IPS DF 4.7 (cell line): ENCODE measurements at regions not wholly inside any gene's neighbourhood (a gene's known extent, or its start where the extent isn't known, plus 50 kb on each side); places are given as distances from the start of the nearest gene placed in this dataset.
"Not testable (repeated sequence)": the region's sequence is repeated elsewhere in the genome, so short reads cannot be mapped to it uniquely, and the experiment has no call there.

Experiments
- DNase-seq: peaks from one replicate; pipeline ENCODE4 v3.0.0-alpha.2; 2013; ENCODE audit warnings: low spot score; ENCODE audit errors: extremely low read depth

DNA sequence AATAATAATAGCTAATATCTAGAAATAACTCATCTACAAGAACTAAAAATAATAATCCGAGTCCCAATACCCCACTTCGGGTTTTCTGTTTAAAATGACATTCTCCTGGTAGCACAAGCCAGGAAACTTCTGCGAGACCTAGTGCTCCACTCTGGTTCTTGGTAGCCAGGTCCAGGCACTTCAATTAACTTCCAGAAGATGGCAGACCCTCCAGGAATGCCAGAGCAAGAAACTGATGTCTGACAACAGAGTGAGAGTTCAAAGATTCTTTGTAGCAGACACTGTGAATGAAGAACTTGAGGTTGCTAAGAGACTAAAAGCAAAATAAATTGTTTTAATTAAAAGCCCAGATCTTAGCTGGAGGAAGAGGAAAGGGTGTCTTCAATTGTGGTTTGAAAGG, 1963.3 kb upstream of the CDH9 start:
- no peak for DNase-seq

GRCh38 chr5:28984639-28985038, 1946.3 kb upstream of the CDH9 start:
- DNase-seq: no peak

DNA sequence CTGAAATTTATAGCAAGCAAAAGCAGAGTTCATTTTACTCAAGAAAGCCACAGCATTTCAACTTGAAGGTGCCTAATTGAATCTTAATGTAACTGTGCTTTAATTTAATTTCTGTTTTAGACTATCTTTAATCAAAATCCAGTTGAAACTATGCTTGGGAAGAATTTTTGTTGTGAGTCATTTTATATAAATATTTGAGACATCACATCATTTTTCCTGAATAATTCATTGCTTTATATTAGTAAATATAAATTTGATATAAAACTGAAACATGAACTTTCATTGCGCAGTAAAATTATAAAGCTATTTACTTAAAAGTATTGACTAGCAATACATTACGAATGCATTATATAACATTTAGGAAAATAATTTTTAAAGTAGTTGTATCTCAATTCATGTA, 1937.1 kb upstream of the CDH9 start:
- no peak for DNase-seq

GRCh38 chr5:28967848-28968247, 1929.5 kb upstream of the CDH9 start:
- DNase-seq: no peak

GRCh38 chr5:28961816-28962215, 1923.4 kb upstream of the CDH9 start:
- no peak for DNase-seq

GRCh38 chr5:28958581-28958980, 1920.2 kb upstream of the CDH9 start:
- DNase-seq: no peak

GRCh38 chr5:28957450-28957849, 1919.1 kb upstream of the CDH9 start:
- DNase-seq: no peak

DNA sequence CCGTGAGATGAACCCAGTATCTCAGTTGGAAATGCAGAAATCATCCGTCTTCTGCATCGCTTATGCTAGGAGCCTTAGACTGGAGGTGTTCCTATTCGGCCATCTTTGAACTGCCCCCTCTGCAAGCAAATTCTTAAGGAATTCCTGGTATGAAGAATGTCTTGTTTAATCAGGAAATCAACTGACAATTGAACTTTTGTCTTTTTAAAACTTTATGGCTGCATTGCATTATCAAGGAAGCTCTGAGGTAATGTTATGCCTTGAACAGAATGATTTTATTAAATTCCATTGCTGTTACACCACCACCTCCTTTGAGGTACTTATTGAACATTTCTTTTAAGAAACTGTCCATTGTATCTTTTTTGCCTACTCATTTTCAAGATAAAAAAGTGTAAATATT, 1915.7 kb upstream of the CDH9 start:
- no peak for DNase-seq

GRCh38 chr5:28947865-28948264, 1909.5 kb upstream of the CDH9 start:
- DNase-seq: no peak

- no peak for DNase-seq
Observed at GRCh38 chr5:28945859-28946258, 1907.5 kb upstream of the CDH9 start.

- not testable (repeated sequence) for DNase-seq
Observed at GRCh38 chr5:28929366-28929765, 1891.0 kb upstream of the CDH9 start.

DNA sequence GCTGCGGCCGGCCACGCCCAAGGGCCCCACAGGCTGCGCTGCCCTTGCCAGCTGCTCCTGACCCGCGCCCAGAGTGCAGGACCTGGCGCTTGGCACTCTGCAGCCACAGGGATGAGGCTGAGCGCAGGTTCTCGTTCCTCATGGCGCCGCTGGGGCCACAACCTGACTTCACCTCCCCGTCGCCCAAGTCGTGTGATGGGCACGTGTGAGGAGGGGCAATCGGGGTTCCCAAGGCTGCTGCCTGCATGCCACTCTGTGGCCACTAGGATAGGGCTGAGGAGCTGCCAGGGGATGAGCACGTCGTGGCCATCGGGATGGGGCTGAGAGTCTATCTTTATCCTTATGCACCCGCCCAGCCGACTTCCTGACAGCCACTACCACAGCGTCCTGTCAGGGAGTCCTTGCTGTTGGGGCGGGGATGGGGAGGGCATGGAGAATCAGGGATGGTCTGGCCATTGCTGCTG, 1890.0 kb upstream of the CDH9 start:
- not testable (repeated sequence) for DNase-seq

DNA sequence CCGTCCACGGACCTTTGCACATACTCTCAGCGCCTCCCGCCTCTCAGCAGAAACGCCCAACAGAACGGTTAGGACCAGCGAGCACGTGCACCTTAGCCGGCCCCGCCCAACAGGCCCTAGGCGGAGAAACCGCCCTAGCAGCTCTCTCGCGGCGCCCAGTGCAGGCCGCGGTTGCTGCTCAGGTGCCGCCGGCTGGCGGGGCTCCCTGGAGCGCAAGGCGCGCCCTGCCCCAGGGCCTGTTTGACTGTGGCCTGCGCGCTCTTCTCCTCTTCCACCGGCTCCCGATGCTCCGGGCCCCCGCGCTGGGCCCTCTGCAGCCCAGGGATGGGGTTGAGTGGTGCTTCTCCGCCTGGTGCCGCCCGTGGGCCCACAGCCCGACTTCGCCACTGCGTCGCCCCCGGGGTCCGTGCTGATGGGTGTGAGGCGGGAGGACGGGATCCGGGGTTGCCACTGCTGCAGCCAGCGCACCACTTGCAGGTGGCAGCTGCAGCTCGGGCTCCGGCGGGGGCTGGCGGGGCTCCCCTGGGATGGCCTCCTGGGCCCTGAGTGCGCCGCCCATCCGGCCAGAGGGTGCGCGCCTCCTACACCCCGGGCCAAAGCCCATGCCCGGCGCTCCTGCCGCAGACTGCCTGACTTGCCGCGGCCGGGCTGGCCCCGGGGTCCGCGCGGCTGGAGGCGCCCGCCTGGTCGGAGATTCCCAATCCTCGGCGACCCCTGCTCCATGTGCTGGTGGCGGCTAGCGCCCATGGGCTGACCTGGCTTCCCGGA, 1889.4 kb upstream of the CDH9 start:
- DNase-seq: no peak

- DNase-seq: no peak
Observed at GRCh38 chr5:28926422-28926821, 1888.0 kb upstream of the CDH9 start.

GRCh38 chr5:28917631-28918030, 1879.2 kb upstream of the CDH9 start:
- DNase-seq: no peak

DNA sequence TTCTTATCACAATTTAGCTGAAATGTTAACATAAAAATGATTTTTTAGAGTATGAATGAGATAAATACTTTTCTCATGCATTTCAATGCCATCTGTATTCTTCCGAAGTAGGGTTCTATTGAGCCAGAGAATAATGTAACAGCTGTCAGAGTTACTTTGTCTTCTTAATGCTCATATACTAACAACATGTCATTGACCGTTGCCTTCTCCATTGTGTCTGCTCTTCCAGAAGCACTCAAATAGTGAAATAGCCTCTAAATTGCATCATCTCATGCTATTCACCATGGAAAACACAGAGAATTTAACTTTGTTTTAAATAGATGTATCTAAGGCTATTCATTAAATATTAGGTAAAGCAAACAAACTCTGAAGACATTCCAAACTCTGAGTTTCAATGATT, 1875.9 kb upstream of the CDH9 start:
- DNase-seq: no peak

- DNase-seq: no peak
Observed at GRCh38 chr5:28903643-28904042, 1865.3 kb upstream of the CDH9 start.

GRCh38 chr5:28896949-28897348, 1858.6 kb upstream of the CDH9 start:
- no peak for DNase-seq

- no peak for DNase-seq
Observed at GRCh38 chr5:28880936-28881335, 1842.5 kb upstream of the CDH9 start.

- no peak for DNase-seq
Observed at GRCh38 chr5:28877050-28877449, 1838.7 kb upstream of the CDH9 start.

DNA sequence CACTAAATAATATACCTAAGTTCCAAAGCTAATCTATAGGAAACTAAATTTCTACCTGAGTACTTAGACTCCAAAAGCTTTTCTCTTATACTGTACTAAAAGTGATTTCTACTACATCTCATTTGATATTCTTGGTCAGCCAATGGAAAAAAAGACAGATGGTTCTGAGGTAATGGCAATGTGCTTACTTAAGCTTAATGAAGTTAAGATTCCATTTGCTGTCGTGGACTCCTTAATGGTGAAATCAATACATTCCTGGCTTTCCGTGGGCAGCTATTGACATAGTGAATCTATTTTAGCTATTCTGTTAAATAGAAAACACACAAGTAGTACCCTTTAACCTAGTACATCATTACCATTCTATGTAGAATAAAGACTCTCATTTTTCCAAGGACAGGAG, 1825.6 kb upstream of the CDH9 start:
- DNase-seq: no peak

DNA sequence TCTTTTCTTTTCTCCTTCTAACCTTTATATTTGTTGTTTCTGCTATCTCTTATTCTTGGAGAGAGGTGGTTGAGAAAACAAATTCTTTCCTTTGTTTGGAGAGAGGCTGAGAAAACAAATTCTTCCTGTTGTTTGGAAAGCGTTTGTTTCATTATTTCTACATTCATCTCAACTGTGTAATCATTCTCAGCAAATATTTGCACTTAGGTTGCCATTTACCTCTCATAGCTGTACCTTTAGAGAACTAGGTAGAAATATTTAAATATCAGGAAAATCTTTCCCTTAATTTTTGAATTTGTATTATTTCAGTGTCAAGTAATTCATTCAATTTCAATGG, 1824.4 kb upstream of the CDH9 start:
- no peak for DNase-seq

GRCh38 chr5:28862137-28862859, 1823.9 kb upstream of the CDH9 start:
- DNase-seq: no peak
